AG10803 (cell line): ENCODE measurements at regions not wholly inside any gene's neighbourhood (a gene's known extent, or its start where the extent isn't known, plus 50 kb on each side); places are given as distances from the start of the nearest gene placed in this dataset.

Experiments
- DNase-seq: peaks from one replicate; pipeline ENCODE4 v3.0.0; 2010; ENCODE audit warnings: low read depth
- H3K4me3 ChIP-seq: 2 replicates; pipeline ENCODE4 v1.5.1; 2011; ENCODE audit warnings: mild to moderate bottlenecking, low read length, control low read depth
- TF ChIP-seq, protein P1 (sequence below): conservative IDR thresholded peaks from 2 replicates; pipeline ENCODE4 v1.5.1; 2011; ENCODE audit warnings: mild to moderate bottlenecking, low read length, control low read depth, inconsistent platforms

DNA sequence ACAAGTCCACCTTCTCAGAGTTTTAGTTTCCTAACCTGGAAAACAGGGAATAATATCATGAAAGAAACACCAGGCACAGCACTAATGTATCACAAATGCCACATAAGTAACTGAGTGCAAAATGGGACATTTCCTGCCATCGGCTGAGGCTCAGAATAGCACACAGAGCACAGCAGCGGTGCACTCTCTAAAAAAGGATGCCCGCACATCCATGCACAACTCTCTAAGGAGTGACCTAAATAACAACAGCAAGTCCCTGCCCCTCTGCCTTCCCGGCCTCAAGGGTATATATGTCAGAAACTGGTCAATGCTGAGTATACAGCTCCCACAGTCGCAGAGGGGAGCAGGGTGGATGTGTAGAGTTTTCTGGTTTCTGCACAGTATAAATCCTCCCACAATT lies 100.1 kb upstream of the ERG start:
- no peak for DNase-seq
- TF ChIP-seq, protein P1, sequence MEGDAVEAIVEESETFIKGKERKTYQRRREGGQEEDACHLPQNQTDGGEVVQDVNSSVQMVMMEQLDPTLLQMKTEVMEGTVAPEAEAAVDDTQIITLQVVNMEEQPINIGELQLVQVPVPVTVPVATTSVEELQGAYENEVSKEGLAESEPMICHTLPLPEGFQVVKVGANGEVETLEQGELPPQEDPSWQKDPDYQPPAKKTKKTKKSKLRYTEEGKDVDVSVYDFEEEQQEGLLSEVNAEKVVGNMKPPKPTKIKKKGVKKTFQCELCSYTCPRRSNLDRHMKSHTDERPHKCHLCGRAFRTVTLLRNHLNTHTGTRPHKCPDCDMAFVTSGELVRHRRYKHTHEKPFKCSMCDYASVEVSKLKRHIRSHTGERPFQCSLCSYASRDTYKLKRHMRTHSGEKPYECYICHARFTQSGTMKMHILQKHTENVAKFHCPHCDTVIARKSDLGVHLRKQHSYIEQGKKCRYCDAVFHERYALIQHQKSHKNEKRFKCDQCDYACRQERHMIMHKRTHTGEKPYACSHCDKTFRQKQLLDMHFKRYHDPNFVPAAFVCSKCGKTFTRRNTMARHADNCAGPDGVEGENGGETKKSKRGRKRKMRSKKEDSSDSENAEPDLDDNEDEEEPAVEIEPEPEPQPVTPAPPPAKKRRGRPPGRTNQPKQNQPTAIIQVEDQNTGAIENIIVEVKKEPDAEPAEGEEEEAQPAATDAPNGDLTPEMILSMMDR: no peak

DNA sequence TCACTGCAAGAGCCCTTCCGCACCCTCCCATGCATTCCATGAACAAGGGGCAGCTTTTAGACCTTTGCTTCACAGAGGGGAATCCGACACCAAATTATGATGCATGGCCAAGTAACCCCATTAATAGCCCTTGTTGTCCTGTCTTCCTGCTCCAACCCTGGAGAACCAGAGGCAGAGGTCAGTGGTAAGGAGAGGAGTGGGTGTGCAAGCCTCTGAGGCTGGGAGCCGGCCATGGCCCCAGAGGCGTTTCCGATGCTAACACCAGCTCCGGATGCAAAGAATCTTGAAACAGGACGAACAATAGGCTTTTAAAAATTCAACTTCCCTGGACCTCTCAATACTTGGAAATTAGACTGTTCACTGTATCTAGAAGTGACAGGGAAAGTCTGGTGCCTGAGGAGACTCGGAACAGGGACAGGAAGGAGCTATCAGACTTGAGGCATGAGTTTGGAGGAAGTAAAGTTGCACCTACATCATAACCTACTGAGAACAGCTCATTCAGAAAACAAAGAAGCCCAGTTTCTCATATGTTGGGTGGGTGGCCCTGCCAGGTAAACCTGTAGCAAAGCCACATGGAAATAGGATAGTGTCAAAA lies 101.2 kb upstream of the ERG start:
- no peak overlapping the region for H3K4me3 ChIP-seq
- no peak for DNase-seq
- TF ChIP-seq, protein P1: no peak

More for the DNA sequence above, 100.1 kb upstream of the ERG start:
- H3K4me3 ChIP-seq: no peak overlapping the region

DNA sequence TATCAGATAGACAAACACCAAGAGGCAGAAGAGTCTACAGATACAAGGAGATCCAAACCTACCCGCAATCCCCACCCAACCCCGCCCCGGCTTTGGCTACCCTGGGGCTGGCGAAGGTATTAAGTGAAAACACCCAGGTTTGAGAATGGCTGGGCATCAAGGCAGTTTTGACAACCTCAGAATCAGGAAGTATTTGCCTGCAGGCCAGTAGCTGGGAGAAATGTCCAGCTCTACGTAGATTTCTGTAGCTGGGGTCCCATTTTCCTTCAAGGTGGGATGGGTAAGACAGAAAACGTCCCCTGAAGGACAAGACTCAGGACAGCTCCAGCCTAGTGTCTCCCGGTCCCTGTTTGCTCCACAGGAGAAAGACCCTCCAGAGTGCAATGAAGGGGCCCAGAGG lies 101.8 kb upstream of the ERG start:
- DNase-seq: no peak
- TF ChIP-seq, protein P1: no peak
- no peak overlapping the region for H3K4me3 ChIP-seq

DNA sequence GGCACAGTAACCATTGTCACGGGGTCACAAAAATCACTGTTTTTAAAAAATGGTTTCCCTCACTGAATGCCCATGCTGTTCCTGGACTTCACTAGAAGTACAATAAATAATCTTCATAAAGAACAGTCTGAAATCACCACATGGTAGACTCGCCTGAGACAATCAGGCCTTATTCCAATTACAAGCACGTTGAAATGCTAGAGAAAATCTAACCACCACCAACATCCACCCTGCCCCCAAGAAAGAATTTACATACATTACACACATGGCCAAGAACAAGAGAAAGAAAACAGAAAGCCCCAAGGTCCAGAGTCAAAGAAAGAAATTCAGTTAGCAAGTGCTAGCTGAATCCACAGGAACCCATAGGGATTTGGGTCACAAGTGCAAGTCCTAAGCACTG lies 107.0 kb upstream of the ERG start:
- TF ChIP-seq, protein P1: no peak
- DNase-seq: no peak
- no peak overlapping the region for H3K4me3 ChIP-seq

DNA sequence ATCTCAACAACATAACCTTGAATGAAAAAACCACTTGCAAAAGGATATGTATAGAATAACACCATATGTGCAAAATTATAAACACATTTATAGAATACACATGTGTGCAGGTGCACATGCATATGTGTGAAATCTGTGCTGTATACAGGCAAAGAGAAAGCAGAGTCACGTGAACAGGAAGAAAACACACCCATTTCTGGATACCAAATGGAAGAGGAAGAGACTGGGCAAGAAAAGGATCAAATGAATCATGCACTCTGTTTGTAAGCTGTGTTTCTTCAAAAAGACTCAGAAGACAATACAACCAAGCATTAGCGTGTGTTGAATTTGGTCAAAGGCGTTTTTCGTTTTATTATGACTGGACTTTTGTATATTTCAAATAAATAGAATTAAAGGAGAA lies 111.3 kb upstream of the ERG start:
- no peak overlapping the region for H3K4me3 ChIP-seq
- TF ChIP-seq, protein P1: no peak

DNA sequence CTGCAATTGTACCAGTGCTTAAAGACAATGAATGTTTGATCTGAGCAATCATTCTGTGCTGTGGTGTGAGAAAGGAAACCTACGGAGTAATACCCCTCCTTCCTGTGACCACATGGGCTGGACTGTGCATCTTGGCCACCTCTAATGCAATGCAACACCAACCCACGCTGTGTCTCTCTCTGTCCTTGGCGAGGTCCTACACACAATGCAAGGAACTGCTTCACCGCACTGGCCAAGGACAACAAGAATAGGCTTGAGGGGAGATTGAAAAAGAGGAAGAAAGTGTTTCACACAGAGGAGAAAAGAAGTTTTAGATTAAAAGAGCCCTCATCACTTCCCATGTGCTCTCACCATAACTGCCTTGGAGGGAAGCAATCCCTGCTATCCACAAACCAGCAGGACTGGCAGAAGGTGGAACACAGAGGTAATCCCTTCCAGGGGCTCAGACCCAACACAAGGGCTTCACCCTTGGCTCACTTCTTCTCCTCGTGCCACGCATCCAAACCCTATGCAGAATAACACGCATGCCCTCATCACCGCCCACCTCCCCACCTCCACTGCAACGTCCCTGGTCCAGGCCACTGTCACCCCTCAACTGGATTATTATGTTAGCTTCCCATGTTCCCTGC lies 112.5 kb upstream of the ERG start:
- H3K4me3 ChIP-seq: no peak overlapping the region
- TF ChIP-seq, protein P1: no peak
- DNase-seq: no peak

More for the DNA sequence above, 111.3 kb upstream of the ERG start:
- DNase-seq: no peak

DNA sequence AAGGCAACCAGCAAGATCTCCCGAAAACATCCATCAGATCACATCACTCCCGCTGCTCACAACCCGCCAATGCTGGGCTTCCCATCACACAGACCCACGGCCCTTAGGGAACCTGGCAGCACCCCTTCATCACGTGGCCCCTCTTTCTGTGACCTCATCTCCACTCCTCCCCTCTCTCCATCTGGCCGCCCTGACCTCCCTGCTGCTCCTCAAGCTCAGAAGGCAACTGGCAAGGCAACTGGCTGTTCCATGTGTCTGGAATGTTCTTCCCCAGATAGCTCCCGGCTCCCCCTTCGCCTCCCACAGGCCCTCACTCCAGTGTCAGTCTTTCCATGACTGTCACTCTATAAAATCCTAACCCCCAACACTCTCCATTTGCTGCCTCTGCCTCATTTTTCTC lies 113.0 kb upstream of the ERG start:
- TF ChIP-seq, protein P1: no peak
- no peak overlapping the region for H3K4me3 ChIP-seq
- DNase-seq: no peak
